HCEC 1CT (cell line): ENCODE measurements at regions not wholly inside any gene's neighbourhood (a gene's known extent, or its start where the extent isn't known, plus 50 kb on each side); places are given as distances from the start of the nearest gene placed in this dataset.

ENCODE experiments used
- DNase-seq: peaks from one replicate; pipeline ENCODE4 v3.0.0-alpha.2; 2017

- DNase-seq: no peak
Observed at GRCh38 chr4:85268961-85269360, 206.0 kb upstream of the ARHGAP24 start.

- no peak for DNase-seq
Observed at GRCh38 chr4:85274955-85275354, 200.0 kb upstream of the ARHGAP24 start.

GRCh38 chr4:85280963-85281362 lies 194.0 kb upstream of the ARHGAP24 start:
- DNase-seq: no peak

- DNase-seq: no peak
Observed at GRCh38 chr4:85291226-85291625, 183.7 kb upstream of the ARHGAP24 start.

GRCh38 chr4:85298037-85298436 lies 176.9 kb upstream of the ARHGAP24 start:
- peak; percentile 2 for DNase-seq

- DNase-seq: no peak
Observed at GRCh38 chr4:85302193-85302736, 172.7 kb upstream of the ARHGAP24 start.

GRCh38 chr4:85302756-85303155 lies 172.2 kb upstream of the ARHGAP24 start:
- DNase-seq: no peak

- DNase-seq: no peak
Observed at GRCh38 chr4:85318415-85318814, 156.5 kb upstream of the ARHGAP24 start.

GRCh38 chr4:85358831-85359230 lies 116.1 kb upstream of the ARHGAP24 start:
- DNase-seq: no peak

- DNase-seq: no peak
Observed at GRCh38 chr4:85362550-85362949, 112.4 kb upstream of the ARHGAP24 start.

- no peak for DNase-seq
Observed at GRCh38 chr4:85367815-85368214, 107.1 kb upstream of the ARHGAP24 start.

- DNase-seq: no peak
Observed at GRCh38 chr4:85368240-85368639, 106.7 kb upstream of the ARHGAP24 start.

- no peak for DNase-seq
Observed at GRCh38 chr4:85368932-85369331, 106.0 kb upstream of the ARHGAP24 start.

GRCh38 chr4:85369703-85370380 lies 105.1 kb upstream of the ARHGAP24 start:
- DNase-seq: no peak

GRCh38 chr4:85370400-85371032 lies 104.4 kb upstream of the ARHGAP24 start:
- DNase-seq: peak; percentile 11

GRCh38 chr4:85372966-85373365 lies 102.0 kb upstream of the ARHGAP24 start:
- no peak for DNase-seq

- DNase-seq: no peak
Observed at GRCh38 chr4:85376285-85376684, 98.7 kb upstream of the ARHGAP24 start.

- no peak for DNase-seq
Observed at GRCh38 chr4:85381968-85382367, 93.0 kb upstream of the ARHGAP24 start.

GRCh38 chr4:85391071-85391470 lies 83.9 kb upstream of the ARHGAP24 start:
- DNase-seq: no peak

- DNase-seq: no peak
Observed at GRCh38 chr4:85391589-85392410, 83.2 kb upstream of the ARHGAP24 start.

GRCh38 chr4:85393201-85393600 lies 81.7 kb upstream of the ARHGAP24 start:
- DNase-seq: no peak

GRCh38 chr4:85398276-85398675 lies 76.7 kb upstream of the ARHGAP24 start:
- no peak for DNase-seq

- no peak for DNase-seq
Observed at GRCh38 chr4:85399270-85399669, 75.7 kb upstream of the ARHGAP24 start.

- peak; percentile 17 for DNase-seq
Observed at GRCh38 chr4:85402371-85402770, 72.6 kb upstream of the ARHGAP24 start.
